OCI-LY3 (cell line): ENCODE measurements at regions not wholly inside any gene's neighbourhood (a gene's known extent, or its start where the extent isn't known, plus 50 kb on each side); places are given as distances from the start of the nearest gene placed in this dataset.

Experiments
- H2AFZ ChIP-seq: fragments of 200-600, 300-600 bp; shearing (Covaris generic); 2 replicates; pipeline ENCODE4 v1.6.0; 2014; ENCODE audit warnings: antibody characterized with exemption, low read depth, low read length
- H3K27ac ChIP-seq: fragments of 200-600, 300-600 bp; sonication (generic); 2 replicates; pipeline ENCODE4 v1.5.1; 2014; ENCODE audit warnings: mild to moderate bottlenecking, low read length, moderate library complexity, mixed read lengths
- H3K27me3 ChIP-seq: fragments of 200-600, 300-600 bp; sonication (generic); 2 replicates; pipeline ENCODE4 v1.6.1; 2014; ENCODE audit warnings: low read depth, low read length, mixed read lengths
- H3K36me3 ChIP-seq: fragments of 200-600, 300-600 bp; sonication (generic); replicated peaks from 2 replicates; pipeline ENCODE3; 2014; ENCODE audit warnings: low read depth, low read length, mixed read lengths
- H3K4me1 ChIP-seq: fragments of 300-600, 200-600 bp; sonication (generic); 2 replicates; pipeline ENCODE4 v1.6.1; 2014; ENCODE audit warnings: low read length, mixed read lengths
- H3K4me2 ChIP-seq: fragments of 200-600, 300-600 bp; sonication (generic); 2 replicates; pipeline ENCODE4 v1.6.1; 2014; ENCODE audit warnings: low read length, mixed read lengths
- H3K4me3 ChIP-seq: fragments of 300-600, 200-600 bp; sonication (generic); 2 replicates; pipeline ENCODE4 v1.5.1; 2014; ENCODE audit warnings: antibody characterized with exemption, mild to moderate bottlenecking, low read length, moderate library complexity
- H3K79me2 ChIP-seq: fragments of 300-600, 200-600 bp; shearing (Covaris generic); 2 replicates; pipeline ENCODE4 v1.6.1; 2014; ENCODE audit warnings: mild to moderate bottlenecking, low read length, mixed read lengths
- H3K9ac ChIP-seq: fragments of 300-600, 200-600 bp; shearing (Covaris generic); 2 replicates; pipeline ENCODE4 v1.6.0; 2014; ENCODE audit warnings: mild to moderate bottlenecking, low read length, moderate library complexity
- H3K9me3 ChIP-seq: fragments of 200-600, 300-600 bp; shearing (Covaris generic); 2 replicates; pipeline ENCODE4 v1.6.1; 2014; ENCODE audit warnings: low read length, mixed read lengths; ENCODE audit not compliant: insufficient read depth
- H4K20me1 ChIP-seq: fragments of 200-600, 300-600 bp; sonication (generic); 2 replicates; pipeline ENCODE4 v1.6.1; 2016; ENCODE audit warnings: low read length, mixed read lengths; ENCODE audit not compliant: insufficient read depth
- EZH2phosphoT487 ChIP-seq: fragments of 200-600 bp; shearing (Covaris generic); IDR thresholded peaks from 2 replicates; pipeline ENCODE4 v1.6.1; 2018; ENCODE audit warnings: antibody characterized with exemption, mixed run types, low read depth
- TF ChIP-seq, protein P1 (sequence below): fragments of 200-600, 300-600 bp; sonication (generic); IDR thresholded peaks from 2 replicates; pipeline ENCODE4 v1.5.1; 2014; ENCODE audit warnings: antibody characterized with exemption, low read length, low read depth

DNA sequence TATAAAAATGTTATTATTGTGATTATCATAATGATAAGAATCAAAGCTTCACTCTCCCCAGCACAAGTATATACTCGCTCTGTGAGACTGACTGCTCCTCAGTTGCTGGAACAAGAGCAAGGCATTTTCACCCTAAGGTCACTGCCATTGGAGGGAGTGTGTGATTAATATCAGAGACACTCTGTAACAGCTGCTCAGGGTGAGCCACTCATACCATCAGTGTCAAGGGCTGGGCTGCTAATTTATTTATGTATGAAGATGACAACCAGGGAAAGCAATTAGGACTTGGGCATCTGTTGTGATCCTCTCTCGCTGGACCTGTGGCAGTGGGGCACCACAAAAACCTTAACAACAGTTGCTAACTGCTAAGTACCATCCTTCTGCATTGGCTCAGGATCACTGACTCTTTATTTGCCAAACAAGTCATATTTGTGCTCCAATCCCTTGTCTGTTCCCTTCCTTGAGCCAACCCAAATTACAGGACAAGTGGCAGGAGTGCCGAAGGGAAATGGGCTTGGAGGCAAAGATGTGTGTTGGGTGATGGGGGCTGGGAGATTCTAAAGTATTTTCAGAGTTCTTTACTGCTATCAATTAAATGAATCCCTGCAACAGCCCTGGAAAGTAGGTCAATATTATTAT lies 297.5 kb upstream of the STT3B start:
- Histone ChIP-seq H2AFZ (no peak overlapping the region), H3K36me3 (no peaks in the 10 kb centered on the region), H3K4me3 (no peak overlapping the region), H3K9me3 (no peaks in the 10 kb centered on the region), H3K4me1 (peaks cover 77% of the 10 kb centered on the region), H3K27me3 (no peaks in the 10 kb centered on the region), H3K27ac (no peak overlapping the region), H3K79me2 (no peaks in the 10 kb centered on the region), H3K4me2 (no peak overlapping the region), H3K9ac (no peak overlapping the region), H4K20me1 (no peaks in the 10 kb centered on the region)
- TF ChIP-seq EZH2phosphoT487: no peak
- TF ChIP-seq, protein P1, sequence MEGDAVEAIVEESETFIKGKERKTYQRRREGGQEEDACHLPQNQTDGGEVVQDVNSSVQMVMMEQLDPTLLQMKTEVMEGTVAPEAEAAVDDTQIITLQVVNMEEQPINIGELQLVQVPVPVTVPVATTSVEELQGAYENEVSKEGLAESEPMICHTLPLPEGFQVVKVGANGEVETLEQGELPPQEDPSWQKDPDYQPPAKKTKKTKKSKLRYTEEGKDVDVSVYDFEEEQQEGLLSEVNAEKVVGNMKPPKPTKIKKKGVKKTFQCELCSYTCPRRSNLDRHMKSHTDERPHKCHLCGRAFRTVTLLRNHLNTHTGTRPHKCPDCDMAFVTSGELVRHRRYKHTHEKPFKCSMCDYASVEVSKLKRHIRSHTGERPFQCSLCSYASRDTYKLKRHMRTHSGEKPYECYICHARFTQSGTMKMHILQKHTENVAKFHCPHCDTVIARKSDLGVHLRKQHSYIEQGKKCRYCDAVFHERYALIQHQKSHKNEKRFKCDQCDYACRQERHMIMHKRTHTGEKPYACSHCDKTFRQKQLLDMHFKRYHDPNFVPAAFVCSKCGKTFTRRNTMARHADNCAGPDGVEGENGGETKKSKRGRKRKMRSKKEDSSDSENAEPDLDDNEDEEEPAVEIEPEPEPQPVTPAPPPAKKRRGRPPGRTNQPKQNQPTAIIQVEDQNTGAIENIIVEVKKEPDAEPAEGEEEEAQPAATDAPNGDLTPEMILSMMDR: no peak

DNA sequence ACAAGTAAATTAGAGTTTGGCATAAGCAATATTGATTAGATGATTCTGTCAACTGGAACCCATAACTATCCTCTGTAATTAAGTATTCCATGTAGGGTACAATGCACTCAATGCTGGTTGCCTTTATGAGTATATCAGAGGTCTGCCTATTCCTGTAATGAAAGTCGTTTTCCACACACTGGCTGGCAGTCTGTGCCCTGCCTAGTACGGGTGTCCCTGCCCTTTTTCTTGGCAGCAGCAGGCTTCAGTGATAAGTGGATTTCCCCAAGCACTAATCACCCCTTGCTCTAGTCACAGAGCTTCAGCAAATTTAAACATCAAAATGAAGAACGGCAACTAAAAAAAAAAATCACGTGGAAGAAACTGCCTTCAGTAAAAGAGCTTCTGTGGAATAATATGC lies 294.8 kb upstream of the STT3B start:
- Histone ChIP-seq H3K9ac (no peak overlapping the region), H2AFZ (no peak overlapping the region), H3K9me3 (no peaks in the 10 kb centered on the region), H3K4me2 (peak overlapping the region; percentile 22), H3K4me3 (no peak overlapping the region), H3K4me1 (peaks cover 78% of the 10 kb centered on the region), H3K27ac (no peak overlapping the region), H3K36me3 (no peaks in the 10 kb centered on the region), H3K27me3 (no peaks in the 10 kb centered on the region), H4K20me1 (no peaks in the 10 kb centered on the region), H3K79me2 (no peaks in the 10 kb centered on the region)
- TF ChIP-seq, protein P1: no peak
- no peak for TF ChIP-seq EZH2phosphoT487

DNA sequence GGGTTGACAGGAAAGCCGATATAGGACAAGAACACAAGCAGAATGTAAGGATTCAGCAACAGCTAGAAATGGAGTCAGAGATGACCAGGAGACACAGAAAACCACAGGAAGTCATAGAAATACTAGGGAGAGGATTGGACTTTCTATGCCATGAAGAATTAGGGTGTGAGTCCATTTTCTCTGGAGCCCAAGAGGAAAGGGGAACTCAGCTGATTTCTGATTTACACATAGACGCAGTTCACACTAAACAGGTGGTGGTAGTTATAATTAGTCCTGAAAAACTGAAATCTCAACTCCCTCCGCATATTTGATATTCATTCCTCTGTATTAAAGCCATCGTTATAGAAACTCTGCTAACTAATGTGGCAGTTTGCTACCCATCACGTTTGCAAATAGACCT lies 292.7 kb upstream of the STT3B start:
- Histone ChIP-seq H3K4me3 (no peak overlapping the region), H3K4me1 (peaks cover 71% of the 10 kb centered on the region), H3K36me3 (no peaks in the 10 kb centered on the region), H4K20me1 (no peaks in the 10 kb centered on the region), H2AFZ (peak overlapping the region; percentile 5), H3K27ac (peak overlapping the region; percentile 88), H3K27me3 (no peaks in the 10 kb centered on the region), H3K9me3 (no peaks in the 10 kb centered on the region), H3K9ac (peak overlapping the region; percentile 54; the same call in 1 of the 2 replicates), H3K79me2 (no peaks in the 10 kb centered on the region), H3K4me2 (peak overlapping the region; percentile 66)
- TF ChIP-seq, protein P1: no peak
- no peak for TF ChIP-seq EZH2phosphoT487

DNA sequence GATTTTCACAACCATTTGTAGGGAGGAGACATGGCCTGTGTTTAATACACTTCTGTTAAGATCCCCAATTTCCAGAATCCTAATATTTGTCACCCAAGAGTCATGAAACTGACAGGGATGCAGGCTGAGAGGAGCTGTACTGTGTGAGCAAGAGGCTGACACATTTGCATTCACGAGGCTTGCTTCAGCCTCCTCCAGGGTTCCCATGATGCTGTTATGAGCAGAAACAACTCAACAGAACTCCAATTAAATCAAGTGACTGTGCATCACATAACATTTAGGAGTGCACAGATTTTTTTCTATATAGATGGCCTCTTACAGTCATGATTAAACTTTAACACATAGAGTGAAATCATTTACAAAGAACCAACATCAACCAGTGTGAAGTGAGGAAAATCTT lies 292.3 kb upstream of the STT3B start:
- Histone ChIP-seq H3K36me3 (no peaks in the 10 kb centered on the region), H3K4me3 (peak overlapping the region; percentile 1), H3K27ac (peak overlapping the region; percentile 88), H3K4me1 (peaks cover 73% of the 10 kb centered on the region), H3K9me3 (no peaks in the 10 kb centered on the region), H2AFZ (peak overlapping the region; percentile 5), H3K4me2 (peak overlapping the region; percentile 66), H4K20me1 (no peaks in the 10 kb centered on the region), H3K9ac (peak overlapping the region; percentile 54), H3K27me3 (no peaks in the 10 kb centered on the region), H3K79me2 (no peaks in the 10 kb centered on the region)
- TF ChIP-seq, protein P1: no peak
- no peak for TF ChIP-seq EZH2phosphoT487
